ENCODE measurements at regions not wholly inside any gene's neighbourhood (a gene's known extent, or its start where the extent isn't known, plus 50 kb on each side); places are given as distances from the start of the nearest gene placed in this dataset.

GRCh38 chr21:36235058-36235582 is 78.5 kb downstream of the DOP1B start:
- intact Hi-C loops (cut with DNase I): no loop called here
- no peaks in the 10 kb centered on the region for H3K27me3 ChIP-seq
- no peak overlapping the region for H3K27ac ChIP-seq (replicated peaks in 1 of 4)
- H3K4me1 ChIP-seq: peaks cover 0 to 10% (median 3%) of the 10 kb centered on the region in 4 donors
- H3K36me3 ChIP-seq: peaks cover 9 to 61% (median 42%) of the 10 kb centered on the region in 4 donors
- no peak overlapping the region for H3K4me3 ChIP-seq
- WGBS: 92% methylated on average over 8 of the region's 8 CpGs
- TF ChIP-seq POLR2A (IDR thresholded peaks at IDR 0.05; ENCODE audit: low read depth) (no peak), POLR2AphosphoS5 (IDR thresholded peaks at IDR 0.05) (no peak), EP300 (IDR thresholded peaks at IDR 0.05) (no peak), CTCF (IDR thresholded peaks at IDR 0.05) (no peak)
- no peaks in the 10 kb centered on the region for H3K9me3 ChIP-seq
- no peak for DNase-seq (ENCODE audit: extremely low spot score)

- peaks cover 0 to 53% (median 33%) of the 10 kb centered on the region in 4 donors for H3K36me3 ChIP-seq
- intact Hi-C loops (cut with DNase I): no loop called here
- TF ChIP-seq POLR2AphosphoS5 (IDR thresholded peaks at IDR 0.05) (no peak), POLR2A (IDR thresholded peaks at IDR 0.05; ENCODE audit: low read depth) (no peak), EP300 (IDR thresholded peaks at IDR 0.05) (no peak), CTCF (IDR thresholded peaks at IDR 0.05) (no peak)
These were observed 79.6 kb downstream of the DOP1B start for GRCh38 chr21:36236052-36236730.

GRCh38 chr21:36237441-36237840 is 80.8 kb downstream of the DOP1B start:
- no peak overlapping the region for H3K4me3 ChIP-seq
- no peak for TF ChIP-seq CTCF (IDR thresholded peaks at IDR 0.05)
- no peak for TF ChIP-seq EP300 (IDR thresholded peaks at IDR 0.05)
- TF ChIP-seq POLR2AphosphoS5 (IDR thresholded peaks at IDR 0.05): no peak
- H3K9me3 ChIP-seq: no peaks in the 10 kb centered on the region
- intact Hi-C loops (cut with DNase I): no loop called here
- no peaks in the 10 kb centered on the region for H3K27me3 ChIP-seq
- no peak for DNase-seq (ENCODE audit: extremely low spot score)
- H3K36me3 ChIP-seq: peaks cover 0 to 44% (median 27%) of the 10 kb centered on the region in 4 donors
- peaks cover 0 to 10% (median 3%) of the 10 kb centered on the region in 4 donors for H3K4me1 ChIP-seq
- H3K27ac ChIP-seq (replicated peaks in 1 of 4): no peak overlapping the region
- WGBS: 97% methylated on average over 6 of the region's 7 CpGs

More at GRCh38 chr21:36236052-36236730, 79.6 kb downstream of the DOP1B start:
- Histone ChIP-seq H3K27ac (replicated peaks in 1 of 4) (no peak overlapping the region), H3K27me3 (no peaks in the 10 kb centered on the region), H3K9me3 (no peaks in the 10 kb centered on the region), H3K4me3 (no peak overlapping the region), H3K4me1 (peaks cover 0 to 10% (median 3%) of the 10 kb centered on the region in 4 donors)
- no peak for DNase-seq (ENCODE audit: extremely low spot score)
- 88% methylated on average over 8 of the region's 8 CpGs for WGBS

GRCh38 chr21:36239585-36239984 is 80.4 kb upstream of the MORC3 start:
- peaks cover 0 to under 1% (median 0%) of the 10 kb centered on the region in 4 donors for H3K4me1 ChIP-seq
- intact Hi-C loops (cut with DNase I): no loop called here
- no peaks in the 10 kb centered on the region for H3K9me3 ChIP-seq
- WGBS: 85% methylated on average over 4 of the region's 20 CpGs
- no peak overlapping the region for H3K27ac ChIP-seq (replicated peaks in 1 of 4)
- TF ChIP-seq EP300 (IDR thresholded peaks at IDR 0.05) (no peak), POLR2A (IDR thresholded peaks at IDR 0.05; ENCODE audit: low read depth) (no peak), CTCF (IDR thresholded peaks at IDR 0.05) (no peak), POLR2AphosphoS5 (IDR thresholded peaks at IDR 0.05) (no peak)
- H3K36me3 ChIP-seq: peaks cover 3 to 42% (median 21%) of the 10 kb centered on the region in 4 donors
- DNase-seq (ENCODE audit: extremely low spot score): no peak
- no peak overlapping the region for H3K4me3 ChIP-seq
- H3K27me3 ChIP-seq: no peaks in the 10 kb centered on the region
